Myocyte (in vitro differentiated cells): ENCODE measurements at regions not wholly inside any gene's neighbourhood (a gene's known extent, or its start where the extent isn't known, plus 50 kb on each side); places are given as distances from the start of the nearest gene placed in this dataset.
"Not testable (repeated sequence)": the region's sequence is repeated elsewhere in the genome, so short reads cannot be mapped to it uniquely, and the experiment has no call there.

Source experiments
- DNase-seq: peaks from one replicate; pipeline ENCODE4 v3.0.0-alpha.2; 2012; ENCODE audit warnings: low read depth

DNA sequence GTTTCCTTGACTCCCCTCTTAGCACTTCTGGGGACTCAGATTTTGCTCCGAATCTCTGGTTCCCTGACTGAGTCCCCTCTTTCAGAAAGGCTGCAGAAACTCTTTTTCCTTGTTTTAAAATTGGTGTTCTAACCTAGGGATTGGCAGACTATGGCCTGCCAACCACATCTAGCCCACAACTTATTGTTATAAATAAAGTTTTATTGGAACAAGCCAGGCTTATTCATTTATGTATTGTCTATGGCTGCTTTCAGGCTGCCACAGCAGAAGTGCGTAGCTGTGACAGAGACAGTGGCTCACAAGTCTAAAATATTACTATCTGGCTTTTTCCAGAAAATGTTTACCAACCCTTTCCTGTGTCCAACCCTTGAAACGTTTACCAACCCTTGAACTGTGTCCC, 81.7 kb downstream of the IER5 start:
- DNase-seq: no peak

DNA sequence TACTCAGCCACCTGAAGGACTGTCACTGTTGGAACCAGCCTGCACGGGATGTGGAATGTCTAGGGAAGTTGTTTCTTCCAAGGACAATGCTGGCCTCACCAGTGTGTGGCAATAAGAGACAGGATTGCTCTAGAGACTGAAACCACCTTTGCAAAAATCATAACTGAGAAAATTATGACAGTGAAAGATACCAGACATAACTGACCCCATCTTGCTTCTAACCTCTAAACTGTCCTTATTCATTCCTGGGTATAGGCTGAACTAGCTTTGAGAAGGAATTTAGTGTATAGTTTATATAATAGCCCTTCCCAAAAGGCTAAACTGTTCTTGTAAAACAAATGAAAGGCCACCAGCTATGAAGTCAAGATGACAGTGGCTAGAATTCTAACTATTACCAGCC, 83.6 kb downstream of the IER5 start:
- DNase-seq: no peak

DNA sequence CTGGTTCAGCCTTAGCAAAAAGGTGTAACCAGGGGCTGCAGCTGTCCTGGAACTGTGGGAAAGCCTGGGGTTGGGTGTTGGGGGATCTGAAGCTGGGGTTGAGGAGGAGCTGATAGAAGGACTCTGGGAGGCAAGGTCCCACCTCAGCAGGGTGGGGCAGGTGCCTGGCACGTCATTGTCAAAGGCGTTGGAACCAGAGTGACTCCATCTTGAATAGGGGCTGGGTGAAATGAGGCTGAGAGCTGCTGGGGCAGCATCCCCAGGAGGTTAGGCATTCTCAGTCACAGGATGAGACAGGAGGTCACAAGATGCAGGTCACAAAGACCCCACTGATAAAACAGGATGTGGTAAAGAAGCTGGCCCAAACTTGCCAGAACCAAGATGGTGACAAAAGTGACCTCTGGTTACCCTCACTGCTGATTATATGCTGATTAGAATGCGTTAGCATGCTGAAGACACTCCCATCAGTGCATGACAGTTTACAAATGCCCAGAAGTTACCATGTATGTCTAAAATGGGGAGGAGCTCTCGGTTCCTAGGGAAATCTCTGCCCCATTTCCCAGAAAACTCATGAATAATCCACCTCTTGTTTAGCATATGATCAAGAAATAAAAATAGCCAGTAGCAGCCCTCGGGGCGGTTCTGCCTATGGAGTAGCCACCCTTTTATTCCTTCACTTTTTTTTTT, 85.4 kb downstream of the IER5 start:
- no peak for DNase-seq

DNA sequence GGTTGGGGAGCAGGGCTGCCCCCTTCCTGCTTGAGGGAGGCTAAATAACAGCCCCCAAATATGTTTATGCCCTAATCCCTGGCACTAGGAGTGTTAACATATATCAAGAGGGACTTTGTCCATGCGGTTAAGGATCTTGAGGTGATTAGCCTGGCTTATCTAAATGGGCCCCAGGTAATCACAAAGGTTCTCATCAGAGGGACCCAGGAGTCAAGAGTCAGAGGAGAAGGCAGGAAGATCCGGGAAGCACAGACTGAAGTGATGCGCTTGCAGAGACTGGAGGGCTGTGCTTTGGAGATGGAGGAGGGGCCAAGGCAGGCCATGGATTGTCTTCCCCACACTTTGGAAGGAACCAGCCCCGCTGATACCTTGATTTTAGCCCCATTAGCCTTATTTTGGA, 86.4 kb downstream of the IER5 start:
- no peak for DNase-seq

DNA sequence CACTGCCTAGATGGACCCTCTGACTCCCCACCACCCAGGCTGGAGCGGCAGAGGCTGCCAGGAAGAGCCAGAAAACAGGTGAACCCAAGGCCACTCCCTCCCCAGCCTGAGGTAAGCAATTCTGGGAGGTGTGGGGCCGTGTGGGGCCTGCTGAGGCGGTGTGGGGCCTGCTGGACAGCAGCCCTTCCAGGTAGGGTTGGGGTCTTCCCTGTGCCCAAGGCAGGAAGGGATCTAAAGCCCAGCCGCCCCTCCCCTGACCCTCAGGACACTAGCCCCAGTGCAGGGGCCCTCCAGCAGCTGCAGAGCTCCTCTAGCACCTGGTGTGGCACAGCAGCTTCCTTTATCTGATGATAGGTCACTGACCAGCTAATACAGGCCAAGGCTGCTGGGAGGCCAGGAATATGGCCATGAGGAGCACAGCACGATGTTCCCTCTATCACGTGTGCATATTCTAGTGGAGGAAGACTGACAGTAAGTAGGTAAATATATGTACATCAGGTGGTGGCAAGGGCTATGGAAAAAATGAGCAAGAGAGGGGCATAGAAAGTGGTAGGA, 86.9 kb downstream of the IER5 start:
- DNase-seq: no peak

DNA sequence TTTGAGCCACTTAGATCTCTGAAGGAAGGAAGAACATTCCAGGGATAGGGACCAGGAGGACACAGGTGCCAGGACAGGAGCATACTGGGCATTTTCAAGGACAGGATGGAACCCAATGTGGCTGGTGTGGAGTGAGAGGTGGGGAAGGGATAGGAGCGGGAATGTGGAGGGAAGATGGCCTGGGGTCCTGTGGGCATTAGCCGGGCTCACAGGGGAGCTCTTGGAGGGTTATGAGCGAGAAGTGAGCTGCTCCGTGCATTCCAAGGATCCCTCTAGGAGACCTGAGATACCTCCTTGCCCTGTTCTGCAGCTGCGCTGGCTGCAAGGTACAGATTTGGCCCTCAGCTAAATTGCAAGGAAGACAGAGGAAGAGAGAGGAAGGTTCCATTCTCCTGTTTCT, 87.5 kb downstream of the IER5 start:
- DNase-seq: no peak

DNA sequence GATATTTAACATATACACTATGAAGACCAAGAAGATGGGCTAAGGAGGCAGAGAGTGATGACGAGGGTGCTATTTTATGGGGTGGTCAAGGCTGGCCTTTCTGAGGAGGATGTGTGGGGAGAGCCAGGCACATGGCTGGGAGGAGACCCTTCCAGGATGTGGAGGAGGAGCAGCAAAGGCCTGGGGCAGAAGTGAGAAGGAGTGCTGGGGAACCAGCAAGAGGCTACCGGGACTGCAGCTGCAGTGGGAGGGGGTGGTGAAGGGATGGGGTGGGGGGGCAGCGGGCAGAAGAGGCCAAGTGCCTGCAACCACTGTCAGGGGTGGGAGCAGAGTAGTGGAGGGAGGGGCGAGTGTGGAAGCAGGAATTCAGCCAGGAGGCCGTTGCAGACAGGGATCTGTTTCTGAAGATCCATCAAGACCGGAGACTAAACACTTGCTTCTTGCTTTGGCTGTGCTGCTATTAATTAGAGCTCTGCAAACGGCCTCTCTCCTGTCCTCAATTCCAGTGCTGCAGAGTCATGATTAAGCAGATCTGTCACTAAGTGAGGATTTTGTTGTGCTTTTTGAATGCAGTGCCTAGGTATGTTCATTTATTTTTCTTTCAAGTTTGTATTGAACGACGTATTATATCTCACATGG, 89.9 kb downstream of the IER5 start:
- no peak for DNase-seq

DNA sequence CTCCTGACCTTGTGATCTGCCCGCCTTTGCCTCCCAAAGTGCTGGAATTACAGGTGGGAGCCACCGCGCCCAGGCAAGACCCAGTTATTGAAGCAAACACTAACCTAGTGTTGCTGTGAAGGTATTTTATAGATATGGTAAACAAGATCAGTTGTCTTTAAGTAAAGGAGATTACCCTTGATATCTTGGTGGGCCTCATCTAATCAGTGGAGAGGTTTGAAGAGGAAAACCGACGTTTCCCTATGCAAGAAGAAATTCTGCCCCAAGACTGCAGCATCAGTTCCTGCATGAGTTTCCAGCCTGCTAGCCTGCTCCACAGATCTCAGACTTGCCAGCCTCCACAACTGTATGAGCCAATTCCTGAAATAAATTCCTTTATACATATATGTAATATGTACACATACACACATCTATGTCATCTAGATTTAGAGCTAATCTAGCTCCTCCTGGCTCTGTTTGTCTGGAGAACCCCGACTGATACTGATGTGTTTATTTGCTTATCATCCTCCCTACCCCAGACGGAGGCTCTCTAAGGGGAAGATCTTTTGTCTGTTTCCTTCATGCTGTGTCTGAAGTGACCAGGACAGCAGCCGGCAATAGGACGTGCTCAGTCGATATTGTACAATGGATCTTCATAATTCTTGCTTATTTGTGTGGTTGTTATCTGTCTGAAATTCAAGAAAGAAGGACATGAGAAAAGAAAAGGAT, 90.9 kb downstream of the IER5 start:
- DNase-seq: no peak

DNA sequence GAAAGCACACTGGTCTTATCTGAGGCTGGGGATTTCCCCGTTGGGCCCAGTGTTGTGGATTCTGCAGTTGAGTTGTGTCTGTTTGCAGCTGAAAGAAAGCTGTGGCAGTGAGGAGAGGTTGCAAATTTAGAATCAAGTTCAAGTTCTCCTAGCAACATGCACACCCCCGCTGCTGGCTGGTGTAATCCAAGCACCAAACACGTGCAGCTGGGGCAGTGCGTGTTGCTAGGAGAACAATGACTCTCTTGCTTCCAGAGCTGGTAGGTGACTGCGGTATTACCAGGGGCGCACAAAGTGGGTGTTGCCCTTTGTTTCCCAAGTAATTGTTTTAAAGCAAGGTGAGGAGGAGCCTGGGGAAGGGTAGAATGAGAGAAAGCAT, 91.5 kb downstream of the IER5 start:
- peak; percentile 94 for DNase-seq

DNA sequence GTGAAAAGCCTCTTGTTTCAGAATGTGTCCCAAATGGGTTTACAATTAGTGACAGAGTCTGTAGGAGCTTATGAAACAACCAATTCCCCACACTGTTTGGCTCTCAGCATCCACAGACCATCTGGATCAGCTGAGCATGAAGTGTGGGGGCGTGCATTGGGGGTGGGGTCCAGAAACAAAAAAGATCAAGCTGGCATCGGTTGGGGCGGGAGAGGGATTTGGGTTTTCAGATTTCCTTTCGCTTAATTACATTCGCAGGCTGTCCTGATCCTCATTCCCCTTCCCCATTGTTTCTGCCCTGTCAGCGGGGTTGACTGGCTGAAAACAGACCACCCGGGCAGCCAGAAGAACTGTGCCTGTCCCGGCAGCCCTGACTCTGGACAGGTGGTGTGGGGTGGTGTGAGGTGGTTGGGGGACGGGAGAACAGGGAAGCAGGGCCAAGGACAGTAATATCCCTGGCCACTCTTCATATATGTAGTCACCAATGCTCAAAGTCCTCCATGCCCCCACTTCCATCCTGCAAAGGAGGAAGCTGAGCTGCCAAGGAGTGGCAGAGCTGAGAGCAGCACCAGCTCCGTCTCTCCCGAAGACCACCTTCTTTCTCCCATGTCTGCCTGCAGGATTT, 92.0 kb downstream of the IER5 start:
- no peak for DNase-seq

DNA sequence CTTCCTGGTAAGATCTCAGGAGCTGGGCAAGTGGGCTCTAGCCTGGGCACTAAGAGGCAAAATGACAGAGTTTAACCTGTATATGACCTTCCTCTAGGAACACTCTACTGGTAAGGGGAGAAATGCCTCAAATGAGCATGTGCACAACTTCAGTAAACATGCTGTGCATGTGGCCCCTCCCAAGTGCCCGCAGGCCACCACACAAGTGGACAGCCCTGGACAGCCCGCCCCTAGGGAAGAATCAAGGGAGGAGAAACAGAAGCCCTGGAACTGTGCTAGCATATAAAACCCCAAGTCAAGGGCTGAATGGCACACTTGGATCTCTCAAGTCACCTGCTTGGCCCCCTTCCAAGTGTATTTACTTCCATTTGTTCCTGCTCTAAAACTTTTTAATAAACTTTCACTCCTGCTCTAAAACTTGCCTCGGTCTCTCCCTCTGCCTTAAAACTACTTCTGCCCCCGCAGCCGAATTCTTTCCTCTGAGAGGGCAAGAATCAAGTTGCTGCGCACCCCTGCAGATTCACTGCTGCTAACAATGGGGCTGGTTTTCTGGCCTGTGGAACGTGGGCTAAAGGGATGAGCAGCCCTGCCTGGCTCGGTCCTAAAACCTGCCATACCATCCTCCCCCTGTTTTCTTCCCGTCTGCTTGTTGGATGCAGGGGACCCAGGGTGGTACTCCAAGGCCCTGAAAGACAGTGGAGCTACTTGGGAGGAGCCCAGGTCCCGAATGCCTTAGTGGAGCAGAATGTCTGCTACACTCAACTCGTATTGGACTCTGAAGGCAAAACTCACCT, 93.5 kb downstream of the IER5 start:
- DNase-seq: no peak

DNA sequence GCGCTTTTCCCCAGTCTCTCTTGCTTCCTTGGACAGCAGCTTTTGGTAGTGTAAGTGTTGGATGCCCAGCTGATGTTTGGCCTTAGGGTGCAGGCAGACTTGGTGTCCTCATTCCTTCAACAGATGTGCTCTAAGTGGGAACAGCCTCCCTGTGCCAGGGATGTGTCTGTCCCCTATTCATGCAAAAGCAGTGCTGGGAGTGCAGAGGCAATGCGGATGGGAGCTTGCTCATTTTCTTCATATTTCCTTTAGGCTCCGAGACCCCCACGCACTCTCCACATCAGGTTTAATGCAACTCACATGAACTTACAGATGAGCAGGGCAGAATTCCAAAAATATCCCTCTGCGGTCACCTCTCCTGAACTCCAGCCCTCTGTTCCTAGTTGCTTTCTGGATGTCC, 96.1 kb downstream of the IER5 start:
- DNase-seq: no peak

DNA sequence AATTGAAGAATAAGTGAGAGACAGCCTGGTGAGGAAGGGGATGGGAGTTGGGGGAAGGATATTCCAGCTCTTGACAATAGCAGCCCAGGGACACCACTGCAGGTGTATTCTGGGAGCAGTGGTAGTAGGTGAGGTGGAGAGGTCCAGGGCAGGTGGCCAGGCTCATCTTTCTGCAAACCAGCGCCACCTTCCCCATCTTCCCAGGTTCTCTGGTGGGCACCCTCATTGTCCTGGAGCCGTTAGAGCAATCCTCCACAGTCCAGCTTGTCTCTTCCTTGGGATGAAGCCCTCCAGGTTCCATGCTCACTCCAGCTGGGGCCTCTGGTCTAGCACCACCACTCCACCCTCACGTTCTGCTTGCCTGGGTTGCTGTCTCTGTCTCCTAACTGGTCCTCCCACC, 97.0 kb downstream of the IER5 start:
- no peak for DNase-seq

DNA sequence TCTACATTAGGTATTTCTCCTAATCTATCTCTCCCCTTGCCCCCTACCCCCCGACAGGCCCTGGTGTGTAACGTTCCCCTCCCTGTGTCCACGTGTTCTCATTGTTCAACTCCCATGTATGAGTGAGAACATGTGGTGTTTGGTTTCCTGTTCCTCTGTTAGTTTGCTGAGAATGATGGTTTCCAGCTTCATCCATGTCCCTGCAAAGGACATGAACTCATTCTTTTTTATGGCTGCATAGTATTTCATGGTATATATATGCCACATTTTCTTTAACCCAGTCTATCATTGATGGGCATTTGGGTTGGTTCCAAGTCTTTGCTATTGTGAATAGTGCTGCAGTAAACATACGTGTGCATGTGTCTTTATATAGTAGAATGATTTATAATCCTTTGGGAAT, 97.6 kb downstream of the IER5 start:
- not testable (repeated sequence) for DNase-seq

DNA sequence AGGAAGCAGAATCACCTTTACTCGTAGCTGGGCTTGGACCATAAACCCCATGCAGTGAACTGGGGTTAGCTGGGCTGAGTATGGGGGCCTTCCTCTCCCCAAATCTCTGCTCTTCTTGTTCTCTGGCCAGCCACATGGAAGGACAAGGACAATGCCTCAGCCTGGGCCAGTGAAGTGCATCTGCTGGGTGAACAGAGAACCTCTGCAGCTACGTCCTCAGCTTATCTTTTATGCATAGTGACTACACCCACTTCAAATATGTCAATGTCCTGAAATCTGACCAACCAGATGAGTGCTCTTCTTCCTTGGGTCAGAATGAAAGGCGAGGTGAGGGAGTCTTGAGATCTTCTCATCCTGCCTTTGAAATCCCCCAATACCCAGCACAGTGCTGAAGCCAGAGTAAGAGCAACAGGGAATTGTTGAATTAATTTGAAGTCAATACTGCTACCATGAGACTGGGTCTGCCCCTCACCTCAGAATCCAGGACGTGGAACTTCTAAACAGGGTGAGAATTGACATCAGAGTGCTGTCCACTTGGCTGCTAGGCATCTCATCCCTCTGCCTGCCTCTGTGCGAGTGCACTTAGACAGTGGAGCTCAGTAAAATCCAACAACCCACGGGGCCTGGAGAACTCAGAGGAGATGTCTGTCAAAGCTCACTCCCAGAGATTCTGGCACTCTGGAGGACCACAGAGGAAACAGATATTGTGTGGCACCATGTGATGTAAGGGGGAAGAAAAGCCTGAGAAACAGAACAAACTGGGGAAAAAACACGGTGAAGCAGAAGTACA, 99.0 kb downstream of the IER5 start:
- no peak for DNase-seq

DNA sequence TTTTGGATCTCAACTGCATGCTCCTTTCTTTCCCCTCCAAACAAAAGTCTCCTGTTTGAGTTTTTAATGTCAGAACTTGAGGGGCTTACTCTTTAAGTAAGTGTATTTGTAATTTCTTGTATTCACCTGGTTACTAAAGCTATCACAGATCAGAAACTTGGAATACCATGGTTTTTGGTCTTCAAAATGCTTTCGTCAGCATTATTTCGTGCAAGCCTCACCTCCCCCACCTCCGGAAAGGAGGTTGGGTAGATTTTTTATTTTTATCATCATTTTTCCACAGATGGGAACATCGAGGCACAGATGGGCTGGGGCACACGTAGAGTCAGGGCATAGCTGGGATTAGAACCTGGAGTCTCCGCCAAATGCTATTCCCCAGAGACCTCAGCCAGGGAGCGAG, 100.7 kb downstream of the IER5 start:
- DNase-seq: no peak

DNA sequence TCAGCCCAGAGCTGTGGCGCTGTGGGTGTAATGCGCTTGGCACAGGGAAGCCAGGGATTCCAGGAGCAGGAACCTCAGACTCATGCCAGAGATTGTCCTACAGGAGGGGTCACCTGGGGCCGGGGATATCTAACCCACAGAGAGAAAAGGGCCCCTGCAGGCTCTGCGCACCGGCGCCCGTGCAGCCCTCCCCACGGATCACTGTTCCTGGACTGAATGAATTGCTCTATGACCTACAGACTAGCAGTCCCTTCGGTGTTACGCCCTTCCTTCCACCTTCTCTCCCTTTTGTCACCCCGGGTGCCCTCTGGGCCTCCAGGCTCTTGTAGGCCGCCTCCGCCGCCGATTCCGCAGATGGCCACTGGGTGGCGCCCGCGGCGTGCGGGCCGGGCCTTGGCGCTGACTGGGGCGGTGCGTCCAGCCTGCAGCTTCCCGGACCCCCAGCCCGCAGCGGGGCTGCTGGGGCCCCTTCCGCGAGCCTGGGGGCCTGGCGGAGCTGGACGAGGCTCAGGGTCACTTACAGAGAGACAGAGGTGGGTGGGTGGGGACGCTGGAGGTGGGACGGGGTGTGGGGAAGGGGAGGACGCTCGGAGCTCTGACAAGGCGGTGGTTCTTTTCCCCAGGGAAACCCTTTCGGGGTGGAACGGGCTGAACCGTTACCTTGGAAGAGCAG, 101.3 kb downstream of the IER5 start:
- DNase-seq: peak; percentile 61

DNA sequence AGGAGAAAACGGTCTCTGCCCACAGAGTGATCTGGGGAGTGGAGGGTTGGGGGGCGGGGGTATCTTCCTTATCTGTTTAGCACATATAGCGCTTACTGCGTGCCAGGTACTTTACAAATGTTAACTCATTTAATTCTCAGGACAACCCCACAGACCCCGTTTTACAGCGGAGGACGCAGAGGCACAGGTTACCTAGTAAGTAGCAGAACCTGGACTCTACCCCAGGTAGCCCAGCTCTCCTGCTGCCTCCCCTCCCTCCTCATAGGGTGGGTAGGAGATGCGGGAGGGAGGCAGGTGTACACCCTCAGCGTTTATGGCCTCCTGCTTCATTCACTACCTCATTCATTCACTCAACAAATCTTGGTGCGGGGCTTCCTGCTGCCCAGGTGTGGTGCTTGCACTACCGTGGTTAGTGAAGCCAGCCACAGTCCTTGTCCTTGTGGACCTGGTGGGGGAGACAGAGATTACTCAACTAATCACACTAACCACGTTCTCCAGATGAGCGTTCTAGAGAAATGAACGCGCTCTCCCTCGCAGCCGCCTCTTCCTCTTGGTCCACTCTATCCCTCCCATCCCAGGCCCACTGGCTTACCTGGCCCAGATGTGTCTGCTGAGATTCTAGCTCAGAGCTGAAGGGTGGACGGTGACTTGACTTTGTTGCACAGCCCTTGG, 102.0 kb downstream of the IER5 start:
- no peak for DNase-seq

DNA sequence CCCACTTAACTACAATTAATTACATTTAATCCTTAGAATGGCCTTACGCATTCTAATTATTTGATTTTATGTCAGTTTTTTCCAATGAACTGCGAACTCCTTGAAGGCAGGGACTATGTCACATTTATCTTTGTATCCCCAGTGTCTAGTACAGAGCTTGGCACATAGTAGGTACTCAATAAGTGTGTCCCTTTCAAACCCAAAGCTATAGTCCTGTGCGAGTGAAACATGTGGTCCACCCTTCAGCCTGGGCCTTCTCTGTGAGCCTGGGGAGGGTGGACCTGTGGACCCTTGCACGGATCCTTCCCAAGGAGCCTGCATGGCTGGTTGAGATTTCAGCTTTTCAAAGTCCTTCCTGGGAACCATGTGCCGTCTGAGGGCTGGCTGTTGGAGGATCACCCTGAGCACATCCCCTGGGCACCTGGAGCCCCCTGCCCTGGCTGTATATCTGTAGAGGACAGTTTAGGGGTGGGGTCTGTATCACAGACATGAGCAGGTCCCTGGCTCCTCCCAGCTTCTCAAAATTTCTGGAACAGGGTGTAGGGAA, 103.1 kb downstream of the IER5 start:
- no peak for DNase-seq
